ENCODE measurements at regions not wholly inside any gene's neighbourhood (a gene's known extent, or its start where the extent isn't known, plus 50 kb on each side); places are given as distances from the start of the nearest gene placed in this dataset.
"Not testable (repeated sequence)": the region's sequence is repeated elsewhere in the genome, so short reads cannot be mapped to it uniquely, and the experiment has no call there.

DNA sequence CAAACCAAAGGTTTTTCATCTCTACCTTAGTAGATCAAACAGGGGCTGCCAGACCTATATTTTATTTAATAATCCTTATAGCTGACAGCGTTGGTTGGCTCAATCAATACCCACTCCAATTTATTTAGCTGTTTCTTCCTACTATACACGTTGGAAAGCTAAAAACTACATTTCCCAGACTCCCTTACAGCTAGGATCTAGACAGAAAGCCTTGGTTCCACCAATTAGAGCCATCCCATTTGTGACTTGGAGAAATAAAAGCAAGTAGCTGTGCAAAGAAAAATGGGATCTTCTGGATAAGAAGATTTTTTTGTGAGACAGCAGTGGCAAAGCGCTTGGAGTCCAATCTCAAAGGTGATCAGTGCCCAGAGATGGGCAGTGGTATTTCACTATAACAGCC is 331.3 kb upstream of the MEIS1 start:
- no peak overlapping the region for H3K4me3 ChIP-seq (ENCODE audit: low read depth, low read length)
- no peaks in the 10 kb centered on the region for H3K27me3 ChIP-seq (ENCODE audit: control insufficient read depth, insufficient read depth, low read length)
- no peak overlapping the region for H3K27ac ChIP-seq
- no peak overlapping the region for H3K4me2 ChIP-seq (ENCODE audit: low read length)
- no peak overlapping the region for H3K9ac ChIP-seq
- no peaks in the 10 kb centered on the region for H3K36me3 ChIP-seq (ENCODE audit: control insufficient read depth, insufficient read depth, low read length)
- H3K4me1 ChIP-seq, result no peaks in the 10 kb centered on the region
- H3K79me2 ChIP-seq, result no peaks in the 10 kb centered on the region
- H3K9me3 ChIP-seq (ENCODE audit: control insufficient read depth, low read length), result no peaks in the 10 kb centered on the region
- no peak overlapping the region for H2AFZ ChIP-seq
- no peak for TF ChIP-seq CTCF (IDR thresholded peaks at IDR 0.05)

DNA sequence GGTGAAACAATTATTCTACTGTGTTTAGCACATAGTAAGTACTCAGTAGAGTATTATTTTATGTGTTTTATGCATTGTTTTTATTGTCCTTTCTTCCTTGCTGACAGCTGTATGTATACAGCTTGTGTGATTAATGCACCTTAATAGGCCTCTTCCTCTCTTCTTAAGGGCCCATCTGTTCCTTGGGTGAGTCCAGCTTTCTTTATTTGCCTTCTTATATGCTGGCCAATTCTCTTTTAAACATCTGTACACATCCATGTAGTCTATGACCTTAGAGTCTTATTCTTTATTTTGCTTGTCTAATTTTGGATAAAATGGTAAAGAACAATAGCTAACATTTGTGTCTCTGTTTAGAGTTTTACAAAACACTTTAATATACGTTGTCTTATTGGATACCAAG is 333.7 kb upstream of the MEIS1 start:
- H3K9ac ChIP-seq, result no peak overlapping the region
- no peak overlapping the region for H3K4me3 ChIP-seq (ENCODE audit: low read depth, low read length)
- H3K4me1 ChIP-seq, result peaks cover 1% of the 10 kb centered on the region
- H3K9me3 ChIP-seq (ENCODE audit: control insufficient read depth, low read length), result no peaks in the 10 kb centered on the region
- no peaks in the 10 kb centered on the region for H3K36me3 ChIP-seq (ENCODE audit: control insufficient read depth, insufficient read depth, low read length)
- H3K4me2 ChIP-seq (ENCODE audit: low read length), result no peak overlapping the region
- H3K27ac ChIP-seq, result no peak overlapping the region
- no peak overlapping the region for H2AFZ ChIP-seq
- no peaks in the 10 kb centered on the region for H3K27me3 ChIP-seq (ENCODE audit: control insufficient read depth, insufficient read depth, low read length)
- H3K79me2 ChIP-seq, result no peaks in the 10 kb centered on the region
- no peak for TF ChIP-seq CTCF (IDR thresholded peaks at IDR 0.05)

GRCh38 chr2:66095820-66096345 is 339.0 kb upstream of the MEIS1 start:
- H2AFZ ChIP-seq, result no peak overlapping the region

DNA sequence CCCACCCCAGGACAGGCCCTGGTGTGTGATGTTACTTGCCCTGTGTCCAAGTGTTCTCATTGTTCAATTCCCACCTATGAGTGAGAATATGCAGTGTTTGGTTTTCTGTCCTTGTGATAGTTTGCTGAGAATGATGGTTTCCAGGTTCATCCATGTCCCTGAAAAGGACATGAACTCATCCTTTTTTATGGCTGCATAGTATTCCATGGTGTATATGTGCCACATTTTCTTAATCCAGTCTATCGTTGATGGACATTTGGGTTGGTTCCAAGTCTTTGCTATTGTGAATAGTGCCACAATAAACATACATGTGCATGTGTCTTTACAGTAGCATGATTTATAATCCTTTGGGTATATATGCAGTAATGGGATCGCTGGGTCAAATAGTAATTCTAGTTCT is 340.2 kb upstream of the MEIS1 start:
- not testable (repeated sequence) for H3K27me3 ChIP-seq (ENCODE audit: control insufficient read depth, insufficient read depth, low read length); H3K4me1 ChIP-seq; H3K4me2 ChIP-seq (ENCODE audit: low read length); H3K9me3 ChIP-seq (ENCODE audit: control insufficient read depth, low read length); H3K9ac ChIP-seq; H2AFZ ChIP-seq; H3K4me3 ChIP-seq (ENCODE audit: low read depth, low read length); H3K79me2 ChIP-seq; H3K27ac ChIP-seq; H3K36me3 ChIP-seq (ENCODE audit: control insufficient read depth, insufficient read depth, low read length)

More at GRCh38 chr2:66095820-66096345, 339.0 kb upstream of the MEIS1 start:
- no peak overlapping the region for H3K27ac ChIP-seq
- H3K9me3 ChIP-seq (ENCODE audit: control insufficient read depth, low read length), result no peaks in the 10 kb centered on the region
- no peaks in the 10 kb centered on the region for H3K79me2 ChIP-seq
- H3K9ac ChIP-seq, result no peak overlapping the region
- H3K27me3 ChIP-seq (ENCODE audit: control insufficient read depth, insufficient read depth, low read length), result no peaks in the 10 kb centered on the region
- TF ChIP-seq CTCF (IDR thresholded peaks at IDR 0.05), result no peak
- H3K4me1 ChIP-seq, result peaks cover 2% of the 10 kb centered on the region
- no peak overlapping the region for H3K4me2 ChIP-seq (ENCODE audit: low read length)
- H3K36me3 ChIP-seq (ENCODE audit: control insufficient read depth, insufficient read depth, low read length), result no peaks in the 10 kb centered on the region
- H3K4me3 ChIP-seq (ENCODE audit: low read depth, low read length), result no peak overlapping the region

DNA sequence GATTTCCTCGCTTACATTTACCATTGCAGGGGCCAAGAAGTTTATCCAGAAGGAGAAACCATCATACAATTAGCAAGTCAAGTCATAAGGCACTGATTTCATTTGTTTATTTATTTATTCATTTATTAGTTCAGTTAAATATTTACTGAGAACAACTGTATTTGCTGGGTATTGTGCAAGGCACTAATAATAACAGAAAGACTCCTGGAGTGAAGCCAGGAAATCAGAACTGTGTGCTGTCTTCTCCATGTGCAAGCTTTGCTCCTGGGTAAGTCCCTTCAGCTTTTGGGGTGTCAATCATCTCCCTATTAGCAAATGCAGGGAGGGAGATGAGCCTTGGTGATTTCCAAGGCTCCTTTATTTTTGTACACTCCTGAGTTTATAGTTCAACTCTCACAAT is 341.6 kb upstream of the MEIS1 start:
- Histone ChIP-seq H3K4me3 (ENCODE audit: low read depth, low read length) (no peak overlapping the region), H3K4me2 (ENCODE audit: low read length) (no peak overlapping the region), H3K9me3 (ENCODE audit: control insufficient read depth, low read length) (no peaks in the 10 kb centered on the region), H3K79me2 (no peaks in the 10 kb centered on the region), H3K4me1 (peaks cover 2% of the 10 kb centered on the region), H3K27ac (no peak overlapping the region), H3K27me3 (ENCODE audit: control insufficient read depth, insufficient read depth, low read length) (no peaks in the 10 kb centered on the region), H3K36me3 (ENCODE audit: control insufficient read depth, insufficient read depth, low read length) (no peaks in the 10 kb centered on the region), H3K9ac (no peak overlapping the region), H2AFZ (no peak overlapping the region)
- no peak for TF ChIP-seq CTCF (IDR thresholded peaks at IDR 0.05)
